Mesothelial cell of epicardium (in vitro differentiated cells): ENCODE measurements at regions not wholly inside any gene's neighbourhood (a gene's known extent, or its start where the extent isn't known, plus 50 kb on each side); places are given as distances from the start of the nearest gene placed in this dataset.
A peak's percentile ranks its signal among the peaks of the same experiment; 100 is the strongest.

ENCODE experiments used
- DNase-seq, 2 experiments: peaks; one replicate each; pipeline ENCODE4 v3.0.0; 2021; ENCODE audit warnings: low spot score in 2 of 2; ENCODE audit not compliant: unreplicated experiment in 2 of 2
- H3K27ac Mint-ChIP-seq: 2 replicates; pipeline ENCODE4 v1.8.0; 2021; ENCODE audit warnings: mixed read lengths
- H3K27me3 Mint-ChIP-seq: 2 replicates; pipeline ENCODE4 v1.8.0; 2021; ENCODE audit warnings: low read depth, mixed read lengths
- H3K36me3 Mint-ChIP-seq: 2 replicates; pipeline ENCODE4 v1.8.0; 2021; ENCODE audit warnings: mixed read lengths
- H3K4me1 Mint-ChIP-seq: 2 replicates; pipeline ENCODE4 v1.8.0; 2021; ENCODE audit warnings: mixed read lengths
- H3K4me3 Mint-ChIP-seq: 2 replicates; pipeline ENCODE4 v1.8.0; 2021; ENCODE audit warnings: mild to moderate bottlenecking, moderate library complexity, mixed read lengths
- H3K9me3 Mint-ChIP-seq: 2 replicates; pipeline ENCODE4 v1.8.0; 2021; ENCODE audit warnings: mixed read lengths
- CTCF ChIP-seq: fragments of 200-600 bp; sonication (generic); IDR thresholded peaks from one replicate; pipeline ENCODE4 v1.5.0; 2021; ENCODE audit warnings: antibody characterized with exemption; ENCODE audit not compliant: unreplicated experiment

DNA sequence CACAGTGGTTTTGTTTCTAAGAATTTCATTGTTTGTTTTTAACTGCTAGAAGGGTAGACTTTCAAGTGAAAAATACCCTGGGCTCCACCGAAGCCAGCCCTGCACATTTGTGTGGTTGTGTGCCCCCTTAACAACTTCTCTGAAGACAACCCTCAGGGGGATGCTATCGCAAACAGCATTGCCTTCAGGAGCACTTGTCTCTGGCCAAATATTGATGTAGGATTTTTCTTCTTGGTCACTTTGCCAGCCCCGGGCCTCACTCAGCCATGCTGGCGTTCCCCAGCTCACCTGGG lies 69.2 kb upstream of the SERP2 start:
- no peaks in the 10 kb centered on the region for H3K36me3 Mint-ChIP-seq
- peaks cover 4% of the 10 kb centered on the region for H3K9me3 Mint-ChIP-seq
- peaks cover 36% of the 10 kb centered on the region for H3K4me1 Mint-ChIP-seq
- no peak overlapping the region for H3K27ac Mint-ChIP-seq
- H3K4me3 Mint-ChIP-seq, result no peak overlapping the region
- H3K27me3 Mint-ChIP-seq, result no peaks in the 10 kb centered on the region
- no peak for DNase-seq
- no peak for TF ChIP-seq CTCF

DNA sequence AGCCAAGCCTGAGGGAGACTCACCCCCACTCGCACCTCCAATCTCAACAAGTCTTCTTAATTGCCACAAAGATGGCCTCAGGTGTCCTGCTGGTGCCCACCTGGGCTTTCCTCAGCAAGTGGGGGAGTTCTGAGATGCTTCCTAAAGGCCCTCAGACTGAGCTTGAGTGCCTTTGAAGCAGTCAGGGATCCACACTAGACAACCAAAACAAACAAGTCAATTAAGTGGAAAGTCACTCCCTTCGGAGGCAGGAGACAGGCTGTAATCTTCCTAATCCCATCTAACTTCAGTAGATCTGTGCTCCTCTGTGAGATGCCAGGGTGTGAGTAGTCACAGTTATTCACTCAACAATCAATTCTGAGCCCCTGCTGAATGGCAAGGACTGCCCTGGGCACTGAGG lies 68.3 kb upstream of the SERP2 start:
- no peak for TF ChIP-seq CTCF
- H3K4me3 Mint-ChIP-seq, result no peak overlapping the region
- peaks cover 39% of the 10 kb centered on the region for H3K4me1 Mint-ChIP-seq
- H3K9me3 Mint-ChIP-seq, result peaks cover 4% of the 10 kb centered on the region
- no peaks in the 10 kb centered on the region for H3K36me3 Mint-ChIP-seq
- H3K27ac Mint-ChIP-seq, result no peak overlapping the region
- no peak for DNase-seq
- no peaks in the 10 kb centered on the region for H3K27me3 Mint-ChIP-seq

DNA sequence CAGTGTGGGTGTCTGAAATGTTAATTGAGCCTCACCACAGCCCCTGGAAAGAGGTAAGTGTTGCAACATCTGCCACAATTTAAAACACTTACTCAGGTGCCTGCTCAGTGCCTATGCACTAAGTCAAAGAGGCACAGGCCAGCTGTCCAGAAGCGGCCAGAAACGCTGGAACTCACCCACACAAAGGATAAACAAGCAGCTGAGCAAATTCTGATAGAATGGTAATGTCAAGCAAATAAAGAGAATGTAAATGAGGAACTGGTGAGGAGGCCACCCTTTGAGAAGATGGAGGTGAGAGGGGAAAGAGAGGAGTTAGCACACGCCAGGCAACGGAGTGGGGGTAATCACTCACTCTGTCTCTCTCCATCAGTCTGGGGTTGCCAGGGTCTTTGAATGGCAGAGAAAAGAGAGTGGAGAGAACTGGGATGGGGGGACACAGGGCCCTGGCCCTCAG lies 67.7 kb upstream of the SERP2 start:
- TF ChIP-seq CTCF, result no peak
- Mint-ChIP-seq H3K36me3 (no peaks in the 10 kb centered on the region), H3K9me3 (peaks cover 4% of the 10 kb centered on the region), H3K27me3 (no peaks in the 10 kb centered on the region), H3K4me1 (peaks cover 37% of the 10 kb centered on the region), H3K4me3 (no peak overlapping the region), H3K27ac (peak overlapping the region; percentile 18)
- no peak for DNase-seq

GRCh38 chr13:44306371-44307192 lies 67.0 kb upstream of the SERP2 start:
- no peak for TF ChIP-seq CTCF

GRCh38 chr13:44307255-44307654 lies 66.4 kb upstream of the SERP2 start:
- H3K27me3 Mint-ChIP-seq, result no peaks in the 10 kb centered on the region
- no peak overlapping the region for H3K27ac Mint-ChIP-seq
- DNase-seq, result no peak
- H3K4me1 Mint-ChIP-seq, result peaks cover 39% of the 10 kb centered on the region
- H3K9me3 Mint-ChIP-seq, result peaks cover 4% of the 10 kb centered on the region
- H3K36me3 Mint-ChIP-seq, result no peaks in the 10 kb centered on the region
- TF ChIP-seq CTCF, result no peak
- no peak overlapping the region for H3K4me3 Mint-ChIP-seq

More at GRCh38 chr13:44306371-44307192, 67.0 kb upstream of the SERP2 start:
- Mint-ChIP-seq H3K9me3 (peaks cover 4% of the 10 kb centered on the region), H3K4me1 (peaks cover 39% of the 10 kb centered on the region), H3K4me3 (peak overlapping the region; percentile 4), H3K27ac (peak overlapping the region; percentile 78), H3K27me3 (no peaks in the 10 kb centered on the region), H3K36me3 (no peaks in the 10 kb centered on the region)
- DNase-seq, result no peak

GRCh38 chr13:44307844-44308243 lies 65.8 kb upstream of the SERP2 start:
- Mint-ChIP-seq H3K9me3 (peaks cover 4% of the 10 kb centered on the region), H3K36me3 (no peaks in the 10 kb centered on the region), H3K4me3 (no peak overlapping the region), H3K27ac (no peak overlapping the region), H3K4me1 (peaks cover 38% of the 10 kb centered on the region), H3K27me3 (no peaks in the 10 kb centered on the region)
- TF ChIP-seq CTCF, result no peak
- DNase-seq, result no peak
